ENCODE measurements at regions not wholly inside any gene's neighbourhood (a gene's known extent, or its start where the extent isn't known, plus 50 kb on each side); places are given as distances from the start of the nearest gene placed in this dataset.

GRCh38 chr2:224161712-224162111, 122.6 kb upstream of the SERPINE2 start:
- H3K27ac ChIP-seq (ENCODE audit: insufficient read depth, low read depth, low read length), result no peak overlapping the region
- no peaks in the 10 kb centered on the region for H3K9me3 ChIP-seq (replicated peaks; ENCODE audit: control insufficient read depth, insufficient read depth, low read length)
- ChIA-PET CTCF (interaction anchor here (0.6 to 0.8 kb wide), 2 partner anchors 16 to 78 kb away, joined by 3 to 5 read pairs; no protein-coding TSS in a partner anchor), POLR2A (no interaction called here)
- FAIRE-seq (no peak), DNase-seq (ENCODE audit: low read depth, low spot score) (no peak)
- H3K27me3 ChIP-seq (ENCODE audit: control insufficient read depth in 2 of 2, insufficient read depth in 2 of 2, low read length in 2 of 2), result no peaks in the 10 kb centered on the region
- H3K4me3 ChIP-seq (replicated peaks in 1 of 3; ENCODE audit: insufficient read depth in 1 of 3, low read depth in 1 of 3, low read length in 3 of 3), result no peak overlapping the region
- H3K79me2 ChIP-seq (ENCODE audit: control insufficient read depth, insufficient read depth, low read length), result no peaks in the 10 kb centered on the region
- dilution Hi-C loops (cut with MboI; ENCODE audit: extremely low pct_ligation_motif_present, low sequenced_read_pairs) (no loop called here), intact Hi-C loops (cut with micrococcal nuclease) (no loop called here)
- no peaks in the 10 kb centered on the region for H3K4me1 ChIP-seq (ENCODE audit: control insufficient read depth, extremely low read depth, insufficient read depth, low read length)
- no peak overlapping the region for H3K9ac ChIP-seq (replicated peaks; ENCODE audit: extremely low read depth, insufficient read depth, low read length)
- H3K9me1 ChIP-seq (replicated peaks; ENCODE audit: control insufficient read depth, extremely low read depth, insufficient read depth, low read length), result no peaks in the 10 kb centered on the region
- H4K20me1 ChIP-seq (replicated peaks; ENCODE audit: control insufficient read depth, extremely low read depth, insufficient read depth, low read length), result no peaks in the 10 kb centered on the region
- H3K4me2 ChIP-seq (ENCODE audit: insufficient read depth, low read length), result no peak overlapping the region
- H3K36me3 ChIP-seq (ENCODE audit: control insufficient read depth in 2 of 2, extremely low read depth in 1 of 2, insufficient read depth in 2 of 2, low read length in 2 of 2), result no peaks in the 10 kb centered on the region
- BruUV-seq (replicated peaks), result no TSS peak
- H2AFZ ChIP-seq (ENCODE audit: low read depth, low read length), result no peak overlapping the region
- TF ChIP-seq MYC (IDR thresholded peaks at IDR 0.05; ENCODE audit: low read depth, low read length) (no peak), MAX (IDR thresholded peaks at IDR 0.05; ENCODE audit: insufficient read depth, insufficient read length) (no peak), POLR2A (IDR thresholded peaks at IDR 0.05; ENCODE audit: low read depth, low read length) (no peak), GATA2 (IDR thresholded peaks at IDR 0.05; ENCODE audit: insufficient read depth, insufficient read length, low read depth, low read length) (no peak), EZH2 (IDR thresholded peaks at IDR 0.05; ENCODE audit: borderline replicate concordance, low read depth, low read length, severe bottlenecking) (no peak), POLR2AphosphoS5 (IDR thresholded peaks at IDR 0.05; ENCODE audit: insufficient read depth, low read depth, low read length) (no peak), FOS (IDR thresholded peaks at IDR 0.05; ENCODE audit: borderline replicate concordance, insufficient read depth, low read length) (no peak), JUN (IDR thresholded peaks at IDR 0.05; ENCODE audit: borderline replicate concordance, insufficient read depth, insufficient read length, low read depth) (no peak)
- TF ChIP-seq, protein P1, sequence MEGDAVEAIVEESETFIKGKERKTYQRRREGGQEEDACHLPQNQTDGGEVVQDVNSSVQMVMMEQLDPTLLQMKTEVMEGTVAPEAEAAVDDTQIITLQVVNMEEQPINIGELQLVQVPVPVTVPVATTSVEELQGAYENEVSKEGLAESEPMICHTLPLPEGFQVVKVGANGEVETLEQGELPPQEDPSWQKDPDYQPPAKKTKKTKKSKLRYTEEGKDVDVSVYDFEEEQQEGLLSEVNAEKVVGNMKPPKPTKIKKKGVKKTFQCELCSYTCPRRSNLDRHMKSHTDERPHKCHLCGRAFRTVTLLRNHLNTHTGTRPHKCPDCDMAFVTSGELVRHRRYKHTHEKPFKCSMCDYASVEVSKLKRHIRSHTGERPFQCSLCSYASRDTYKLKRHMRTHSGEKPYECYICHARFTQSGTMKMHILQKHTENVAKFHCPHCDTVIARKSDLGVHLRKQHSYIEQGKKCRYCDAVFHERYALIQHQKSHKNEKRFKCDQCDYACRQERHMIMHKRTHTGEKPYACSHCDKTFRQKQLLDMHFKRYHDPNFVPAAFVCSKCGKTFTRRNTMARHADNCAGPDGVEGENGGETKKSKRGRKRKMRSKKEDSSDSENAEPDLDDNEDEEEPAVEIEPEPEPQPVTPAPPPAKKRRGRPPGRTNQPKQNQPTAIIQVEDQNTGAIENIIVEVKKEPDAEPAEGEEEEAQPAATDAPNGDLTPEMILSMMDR (IDR thresholded peaks at IDR 0.05; ENCODE audit: extremely low read depth in 1 of 2, insufficient read depth in 1 of 2, low read depth in 1 of 2, low read length in 2 of 2), result no peak

All from endothelial cell of umbilical vein (primary cell).